ENCODE measurements at regions not wholly inside any gene's neighbourhood (a gene's known extent, or its start where the extent isn't known, plus 50 kb on each side); places are given as distances from the start of the nearest gene placed in this dataset.

DNA sequence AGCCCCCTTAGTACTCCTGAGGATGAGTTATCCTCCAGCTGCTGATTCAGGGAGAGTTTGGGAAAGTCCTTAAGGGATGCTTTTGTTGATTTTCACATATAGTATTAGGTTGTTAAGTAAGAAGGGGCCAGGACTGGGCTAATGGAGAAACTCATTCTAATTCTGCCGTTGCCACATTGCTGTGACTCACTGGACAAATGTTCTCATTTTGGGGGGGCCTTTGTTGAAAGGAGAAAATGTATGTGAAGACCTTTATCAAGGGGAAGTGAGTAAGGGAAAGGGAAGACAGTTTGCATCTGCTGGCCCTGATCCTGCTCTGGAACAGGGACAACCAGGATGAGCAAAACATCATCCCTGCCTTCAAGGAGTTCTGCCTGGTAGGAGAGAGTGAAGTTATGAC is 123.2 kb upstream of the FGGY start (continued):
- TF ChIP-seq, protein P1, sequence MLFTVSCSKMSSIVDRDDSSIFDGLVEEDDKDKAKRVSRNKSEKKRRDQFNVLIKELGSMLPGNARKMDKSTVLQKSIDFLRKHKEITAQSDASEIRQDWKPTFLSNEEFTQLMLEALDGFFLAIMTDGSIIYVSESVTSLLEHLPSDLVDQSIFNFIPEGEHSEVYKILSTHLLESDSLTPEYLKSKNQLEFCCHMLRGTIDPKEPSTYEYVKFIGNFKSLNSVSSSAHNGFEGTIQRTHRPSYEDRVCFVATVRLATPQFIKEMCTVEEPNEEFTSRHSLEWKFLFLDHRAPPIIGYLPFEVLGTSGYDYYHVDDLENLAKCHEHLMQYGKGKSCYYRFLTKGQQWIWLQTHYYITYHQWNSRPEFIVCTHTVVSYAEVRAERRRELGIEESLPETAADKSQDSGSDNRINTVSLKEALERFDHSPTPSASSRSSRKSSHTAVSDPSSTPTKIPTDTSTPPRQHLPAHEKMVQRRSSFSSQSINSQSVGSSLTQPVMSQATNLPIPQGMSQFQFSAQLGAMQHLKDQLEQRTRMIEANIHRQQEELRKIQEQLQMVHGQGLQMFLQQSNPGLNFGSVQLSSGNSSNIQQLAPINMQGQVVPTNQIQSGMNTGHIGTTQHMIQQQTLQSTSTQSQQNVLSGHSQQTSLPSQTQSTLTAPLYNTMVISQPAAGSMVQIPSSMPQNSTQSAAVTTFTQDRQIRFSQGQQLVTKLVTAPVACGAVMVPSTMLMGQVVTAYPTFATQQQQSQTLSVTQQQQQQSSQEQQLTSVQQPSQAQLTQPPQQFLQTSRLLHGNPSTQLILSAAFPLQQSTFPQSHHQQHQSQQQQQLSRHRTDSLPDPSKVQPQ (CRISPR knock-in tag; IDR thresholded peaks at IDR 0.05; ENCODE audit: borderline replicate concordance): no peak
- TF ChIP-seq ZNF75A (CRISPR knock-in tag; IDR thresholded peaks at IDR 0.05): no peak
- TF ChIP-seq ZNF583 (CRISPR knock-in tag; IDR thresholded peaks at IDR 0.05): no peak
- TF ChIP-seq, protein P2, sequence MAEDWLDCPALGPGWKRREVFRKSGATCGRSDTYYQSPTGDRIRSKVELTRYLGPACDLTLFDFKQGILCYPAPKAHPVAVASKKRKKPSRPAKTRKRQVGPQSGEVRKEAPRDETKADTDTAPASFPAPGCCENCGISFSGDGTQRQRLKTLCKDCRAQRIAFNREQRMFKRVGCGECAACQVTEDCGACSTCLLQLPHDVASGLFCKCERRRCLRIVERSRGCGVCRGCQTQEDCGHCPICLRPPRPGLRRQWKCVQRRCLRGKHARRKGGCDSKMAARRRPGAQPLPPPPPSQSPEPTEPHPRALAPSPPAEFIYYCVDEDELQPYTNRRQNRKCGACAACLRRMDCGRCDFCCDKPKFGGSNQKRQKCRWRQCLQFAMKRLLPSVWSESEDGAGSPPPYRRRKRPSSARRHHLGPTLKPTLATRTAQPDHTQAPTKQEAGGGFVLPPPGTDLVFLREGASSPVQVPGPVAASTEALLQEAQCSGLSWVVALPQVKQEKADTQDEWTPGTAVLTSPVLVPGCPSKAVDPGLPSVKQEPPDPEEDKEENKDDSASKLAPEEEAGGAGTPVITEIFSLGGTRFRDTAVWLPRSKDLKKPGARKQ (CRISPR knock-in tag; IDR thresholded peaks at IDR 0.05): no peak
- no peak for TF ChIP-seq HNRNPL (IDR thresholded peaks at IDR 0.05; ENCODE audit: low read depth, low read length)
- no peak for TF ChIP-seq ZNF41 (CRISPR knock-in tag; conservative IDR thresholded peaks at IDR 0.05)
- TF ChIP-seq, protein P3, sequence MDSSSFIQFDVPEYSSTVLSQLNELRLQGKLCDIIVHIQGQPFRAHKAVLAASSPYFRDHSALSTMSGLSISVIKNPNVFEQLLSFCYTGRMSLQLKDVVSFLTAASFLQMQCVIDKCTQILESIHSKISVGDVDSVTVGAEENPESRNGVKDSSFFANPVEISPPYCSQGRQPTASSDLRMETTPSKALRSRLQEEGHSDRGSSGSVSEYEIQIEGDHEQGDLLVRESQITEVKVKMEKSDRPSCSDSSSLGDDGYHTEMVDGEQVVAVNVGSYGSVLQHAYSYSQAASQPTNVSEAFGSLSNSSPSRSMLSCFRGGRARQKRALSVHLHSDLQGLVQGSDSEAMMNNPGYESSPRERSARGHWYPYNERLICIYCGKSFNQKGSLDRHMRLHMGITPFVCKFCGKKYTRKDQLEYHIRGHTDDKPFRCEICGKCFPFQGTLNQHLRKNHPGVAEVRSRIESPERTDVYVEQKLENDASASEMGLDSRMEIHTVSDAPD (CRISPR knock-in tag; IDR thresholded peaks at IDR 0.05): no peak
- no peak for TF ChIP-seq YBX1 (IDR thresholded peaks at IDR 0.05)
- no peak for TF ChIP-seq PTTG1 (tag; IDR thresholded peaks at IDR 0.05; ENCODE audit: low read depth)
- TF ChIP-seq KDM1A (IDR thresholded peaks at IDR 0.05): no peak
